GM19397 (cell line): ENCODE measurements at regions not wholly inside any gene's neighbourhood (a gene's known extent, or its start where the extent isn't known, plus 50 kb on each side); places are given as distances from the start of the nearest gene placed in this dataset.
"Not testable (repeated sequence)": the region's sequence is repeated elsewhere in the genome, so short reads cannot be mapped to it uniquely, and the experiment has no call there.

Experiments
- ATAC-seq: cut with Tn5 transposase; IDR thresholded peaks from one replicate; pipeline ENCODE4 v1.9.1; 2021; ENCODE audit warnings: mild to moderate bottlenecking, moderate library complexity; ENCODE audit not compliant: unreplicated experiment

- not testable (repeated sequence) for ATAC-seq
Measured at GRCh38 chr14:19120383-19120782, 153.1 kb downstream of the POTEM start.

DNA sequence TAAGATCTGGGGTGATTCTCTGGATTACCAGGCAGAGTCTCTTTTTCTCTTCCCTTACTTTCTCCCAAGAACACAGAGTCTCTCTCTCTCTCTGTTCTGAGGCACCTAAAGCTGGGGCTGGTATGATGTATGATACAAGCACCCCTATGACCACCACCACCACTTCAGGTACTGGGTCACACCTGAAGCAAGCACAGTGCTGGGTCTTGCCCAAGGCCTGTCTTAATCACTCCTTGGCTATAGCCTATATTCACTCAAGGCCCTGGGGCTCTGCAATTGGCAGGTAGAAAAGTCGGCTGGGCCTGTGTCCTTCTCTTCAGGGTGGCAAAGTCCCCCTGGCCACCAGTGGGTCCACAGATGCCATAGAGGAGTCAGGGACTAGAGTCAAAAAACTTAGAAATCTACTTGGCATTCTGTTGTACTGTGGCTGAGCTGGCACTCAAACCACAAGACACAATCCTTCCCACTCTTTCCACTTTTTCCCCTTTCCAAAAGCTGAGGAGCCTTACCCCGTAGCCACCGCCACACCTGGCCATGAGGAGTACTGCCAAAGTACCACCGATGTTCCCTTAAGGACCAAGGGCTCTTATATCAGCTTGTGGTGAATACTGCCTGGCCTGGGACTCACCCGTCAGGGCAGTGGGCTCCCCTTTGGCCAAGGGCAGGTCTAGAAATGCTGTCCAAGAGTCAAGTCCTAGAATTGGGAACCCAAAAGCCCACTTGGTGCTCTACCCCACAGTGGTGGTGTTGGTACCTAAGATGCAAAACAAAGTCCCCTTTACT lies 159.2 kb downstream of the POTEM start:
- ATAC-seq: not testable (repeated sequence)

GRCh38 chr14:19127664-19128435 lies 160.6 kb downstream of the POTEM start:
- ATAC-seq: not testable (repeated sequence)

DNA sequence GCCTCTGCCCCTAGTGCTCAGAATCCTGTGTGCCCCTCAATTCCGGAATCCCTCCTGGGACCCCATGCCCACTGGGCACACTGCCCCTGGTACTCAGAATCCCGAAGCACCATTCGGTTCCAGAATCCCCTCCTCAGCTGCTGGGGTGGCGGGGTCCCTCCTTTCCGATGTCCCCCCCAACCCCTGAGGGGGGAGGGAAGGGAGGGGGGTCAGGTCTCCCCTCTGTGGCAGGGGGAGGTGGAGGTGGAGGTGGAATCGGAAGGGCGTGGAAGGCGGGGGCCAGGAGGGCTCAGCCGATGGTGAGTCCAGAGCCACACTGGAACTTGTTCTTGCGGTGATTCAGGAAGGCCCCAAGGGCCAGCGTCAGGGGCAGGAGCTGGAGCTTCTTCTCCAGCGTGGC lies 164.3 kb downstream of the POTEM start:
- not testable (repeated sequence) for ATAC-seq

DNA sequence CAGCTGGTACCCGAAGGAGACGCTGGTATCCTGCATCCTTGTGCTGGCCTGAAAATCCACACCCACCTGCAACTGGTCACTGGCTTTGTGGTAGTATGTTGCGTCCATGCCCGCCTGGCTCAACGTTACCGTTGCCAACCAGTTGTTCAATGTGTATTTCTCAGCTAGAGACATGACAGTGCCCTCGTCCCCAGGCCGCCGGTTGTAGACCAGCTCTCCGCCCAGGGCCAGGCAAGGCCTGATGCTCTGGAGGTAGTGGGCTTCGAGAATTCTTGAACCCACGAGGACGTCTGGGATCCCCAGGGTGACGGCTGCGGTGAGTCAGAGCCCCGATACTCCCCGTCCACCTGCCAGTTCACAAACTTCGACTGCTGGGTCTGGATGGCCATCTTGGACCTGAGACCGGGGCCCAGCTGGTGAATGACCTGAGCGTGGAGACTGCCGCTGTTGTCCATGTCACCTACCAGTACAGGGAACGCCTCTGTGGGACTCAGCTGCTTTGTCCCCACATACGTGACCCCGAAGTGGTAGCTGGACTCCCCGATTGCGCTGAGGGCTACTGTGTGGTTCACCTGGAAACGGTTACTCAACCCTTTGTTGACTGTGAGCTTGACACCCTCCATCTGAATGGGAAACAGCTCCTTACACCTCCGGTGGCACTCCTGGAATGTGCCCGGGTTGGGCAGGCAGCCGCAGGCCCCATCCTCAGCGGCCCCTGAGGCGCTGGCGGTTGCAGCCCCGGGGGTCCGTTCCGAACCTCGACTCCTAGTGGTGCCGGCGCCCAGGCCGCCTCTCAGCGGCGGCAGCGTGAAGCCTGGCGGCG lies 165.0 kb downstream of the POTEM start:
- ATAC-seq: not testable (repeated sequence)

DNA sequence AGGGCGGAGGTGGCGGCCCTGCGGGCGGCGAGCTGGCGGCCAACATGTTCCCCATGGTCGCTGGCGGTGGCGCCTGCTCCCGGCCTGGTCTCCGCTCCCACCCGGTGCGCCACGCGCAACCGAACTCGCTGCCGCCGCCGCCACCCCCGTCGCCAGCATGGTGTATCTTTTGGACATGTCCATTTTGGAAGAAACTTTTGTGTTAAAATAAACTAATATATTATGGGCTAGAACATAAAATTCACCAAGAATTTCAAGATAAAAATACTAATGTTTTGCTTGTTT lies 165.5 kb downstream of the POTEM start:
- not testable (repeated sequence) for ATAC-seq

DNA sequence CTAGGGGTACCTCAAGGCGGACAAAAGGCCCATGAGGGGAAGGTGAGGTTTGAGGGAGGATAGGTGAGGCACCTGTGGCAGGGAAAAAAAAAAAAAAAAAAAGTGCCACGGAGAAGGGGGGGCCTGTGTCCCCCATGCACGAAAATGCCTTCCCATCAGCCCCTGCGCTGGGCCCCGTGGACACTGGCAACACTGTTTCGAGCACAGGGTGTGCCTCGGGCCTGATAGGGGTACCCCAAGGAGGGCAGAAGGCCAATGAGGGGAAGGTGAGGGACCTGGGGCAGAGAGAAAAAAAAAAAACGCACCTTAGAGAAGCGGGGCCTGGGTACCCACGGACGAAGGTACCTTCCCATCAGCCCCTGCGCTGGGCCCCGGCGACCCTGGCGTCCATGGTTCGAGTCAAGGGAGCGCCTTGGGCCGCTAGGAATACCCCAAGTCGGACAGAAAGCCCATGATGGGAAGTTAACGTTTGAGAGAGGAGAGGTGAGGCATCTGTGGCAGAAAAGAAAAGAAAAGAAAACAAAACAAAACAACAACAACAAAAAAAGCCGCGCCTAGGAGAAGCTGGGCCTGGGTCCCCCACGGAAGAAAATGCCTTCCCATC lies 190.0 kb downstream of the POTEM start:
- ATAC-seq: not testable (repeated sequence)

DNA sequence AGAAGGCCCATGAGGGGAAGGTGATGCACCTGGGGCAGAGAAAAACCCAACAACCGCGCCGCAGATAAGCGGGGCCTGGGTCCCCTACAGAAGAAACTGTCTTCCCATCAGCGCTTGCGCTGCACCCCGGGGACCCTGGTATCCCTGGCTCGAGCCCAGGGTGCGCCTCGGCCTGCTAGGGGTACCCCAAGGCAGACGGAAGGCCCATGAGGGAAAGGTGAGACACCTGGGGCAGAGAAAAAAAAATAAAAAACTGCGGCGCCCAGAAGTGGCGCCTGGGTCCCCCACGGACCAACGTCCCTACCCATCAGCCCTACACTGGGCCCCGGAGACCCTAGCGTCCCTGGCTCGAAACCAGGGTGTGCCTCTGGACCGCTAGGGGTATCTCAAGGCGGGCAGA lies 190.8 kb downstream of the POTEM start:
- not testable (repeated sequence) for ATAC-seq

GRCh38 chr14:19158588-19158987 lies 191.4 kb downstream of the POTEM start:
- not testable (repeated sequence) for ATAC-seq

- not testable (repeated sequence) for ATAC-seq
Measured at GRCh38 chr14:19159003-19159625, 191.9 kb downstream of the POTEM start.

- ATAC-seq: not testable (repeated sequence)
Measured at GRCh38 chr14:19160379-19160778, 193.1 kb downstream of the POTEM start.

- ATAC-seq: not testable (repeated sequence)
Measured at GRCh38 chr14:19161251-19162033, 194.2 kb downstream of the POTEM start.

- not testable (repeated sequence) for ATAC-seq
Measured at GRCh38 chr14:19162034-19162706, 194.9 kb downstream of the POTEM start.

- not testable (repeated sequence) for ATAC-seq
Measured at GRCh38 chr14:19162920-19163319, 195.7 kb downstream of the POTEM start.

GRCh38 chr14:19163891-19164290 lies 196.7 kb downstream of the POTEM start:
- not testable (repeated sequence) for ATAC-seq

DNA sequence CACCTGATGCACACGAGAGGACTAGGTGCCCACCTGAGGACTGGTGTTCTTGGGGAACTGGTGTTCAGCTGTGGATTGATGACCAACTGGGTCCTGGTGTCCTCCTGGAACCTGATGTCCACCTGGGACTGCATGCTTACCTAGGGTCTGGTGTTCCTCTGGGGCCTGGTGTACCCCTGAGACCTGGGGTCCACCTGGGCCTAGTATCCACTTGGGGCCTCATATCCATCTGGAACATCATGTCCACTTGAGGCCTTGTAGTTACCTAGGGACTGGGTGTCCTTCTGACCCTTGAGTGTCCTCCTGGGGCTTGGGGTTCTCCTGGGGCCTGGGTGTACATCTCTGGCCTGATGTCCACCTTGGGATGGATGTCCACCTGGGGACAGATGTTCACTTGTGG lies 197.2 kb downstream of the POTEM start:
- ATAC-seq: not testable (repeated sequence)

DNA sequence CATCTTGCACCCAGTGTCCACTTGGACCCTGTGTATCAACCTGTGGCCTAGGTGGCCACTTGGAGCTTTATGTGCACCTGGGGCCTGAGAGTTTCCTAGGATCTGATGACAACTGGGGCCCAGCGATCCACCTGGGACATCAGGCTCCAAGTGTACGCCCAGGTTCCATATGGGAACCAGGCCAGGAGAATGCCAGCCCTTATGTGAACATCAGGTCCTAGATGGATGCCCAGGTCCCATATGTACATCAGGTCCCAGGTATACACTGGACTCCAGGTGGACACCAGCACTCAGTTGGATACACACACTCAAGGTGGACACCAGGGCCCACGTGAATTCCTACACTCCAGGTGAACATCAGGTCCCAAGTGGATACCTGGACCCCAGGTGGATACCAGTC lies 198.8 kb downstream of the POTEM start:
- ATAC-seq: not testable (repeated sequence)

GRCh38 chr14:19167454-19168190 lies 200.4 kb downstream of the POTEM start:
- not testable (repeated sequence) for ATAC-seq
